HUES48 (cell line): ENCODE measurements at regions not wholly inside any gene's neighbourhood (a gene's known extent, or its start where the extent isn't known, plus 50 kb on each side); places are given as distances from the start of the nearest gene placed in this dataset.
A peak's percentile ranks its signal among the peaks of the same experiment; 100 is the strongest.

Experiments used
- H3K27ac ChIP-seq: one replicate; pipeline ENCODE4 v1.7.0; 2013; ENCODE audit warnings: low read depth, low read length, inconsistent platforms
- H3K27me3 ChIP-seq: 2 replicates; pipeline ENCODE4 v1.6.1; 2013; ENCODE audit warnings: mild to moderate bottlenecking, low read length; ENCODE audit not compliant: control insufficient read depth, insufficient read depth
- H3K36me3 ChIP-seq: 2 replicates; pipeline ENCODE4 v1.6.1; 2013; ENCODE audit warnings: low read length; ENCODE audit not compliant: control insufficient read depth, insufficient read depth
- H3K4me1 ChIP-seq: 2 replicates; pipeline ENCODE4 v1.6.1; 2013; ENCODE audit warnings: mild to moderate bottlenecking, low read length; ENCODE audit not compliant: control insufficient read depth, insufficient read depth
- H3K4me3 ChIP-seq: 2 replicates; pipeline ENCODE4 v1.5.1; 2013; ENCODE audit warnings: mild to moderate bottlenecking, low read depth, low read length
- H3K9ac ChIP-seq: 2 replicates; pipeline ENCODE4 v1.6.1; 2013; ENCODE audit warnings: mild to moderate bottlenecking, low read depth, low read length, moderate library complexity
- H3K9me3 ChIP-seq: 2 replicates; pipeline ENCODE4 v1.6.1; 2013; ENCODE audit warnings: low read length; ENCODE audit not compliant: control insufficient read depth, insufficient read depth

- Histone ChIP-seq H3K4me3 (no peak overlapping the region), H3K9me3 (peaks cover 32% of the 10 kb centered on the region)
These were observed 57.9 kb upstream of the PDHA1 start for GRCh38 chrX:19285857-19286256.

GRCh38 chrX:19291086-19291485 is 52.6 kb upstream of the PDHA1 start:
- no peak overlapping the region for H3K9ac ChIP-seq
- H3K36me3 ChIP-seq = no peaks in the 10 kb centered on the region
- H3K4me3 ChIP-seq = no peak overlapping the region
- no peaks in the 10 kb centered on the region for H3K27me3 ChIP-seq
- no peaks in the 10 kb centered on the region for H3K4me1 ChIP-seq
- H3K9me3 ChIP-seq = peaks cover 19% of the 10 kb centered on the region
- peak overlapping the region; percentile 79 for H3K27ac ChIP-seq

More at GRCh38 chrX:19285857-19286256, 57.9 kb upstream of the PDHA1 start:
- H3K36me3 ChIP-seq = no peaks in the 10 kb centered on the region
- no peaks in the 10 kb centered on the region for H3K27me3 ChIP-seq
- H3K4me1 ChIP-seq = no peaks in the 10 kb centered on the region
- no peak overlapping the region for H3K9ac ChIP-seq
- H3K27ac ChIP-seq = no peak overlapping the region

GRCh38 chrX:19293606-19294325 is 50.0 kb upstream of the PDHA1 start:
- no peaks in the 10 kb centered on the region for H3K27me3 ChIP-seq

More at GRCh38 chrX:19293606-19294325, 50.0 kb upstream of the PDHA1 start:
- Histone ChIP-seq H3K27ac (no peak overlapping the region), H3K4me1 (no peaks in the 10 kb centered on the region), H3K36me3 (no peaks in the 10 kb centered on the region), H3K9me3 (peaks cover 13% of the 10 kb centered on the region; the same call in 1 of the 2 replicates), H3K9ac (no peak overlapping the region), H3K4me3 (no peak overlapping the region)
